Keratinocyte (primary cell): ENCODE measurements at regions not wholly inside any gene's neighbourhood (a gene's known extent, or its start where the extent isn't known, plus 50 kb on each side); places are given as distances from the start of the nearest gene placed in this dataset.

Experiments used
- DNase-seq: peaks from one replicate; pipeline ENCODE4 v3.0.0-alpha.2; 2011; ENCODE audit warnings: low read depth, missing footprints, low spot score
- FAIRE-seq: peaks from 2 replicates; lab custom pipeline; 2011; peaks lifted over from hg19 to GRCh38; lab: Jason Lieb, UNC
- H2AFZ ChIP-seq: 2 replicates; pipeline ENCODE4 v1.6.0; 2012; ENCODE audit warnings: low read length, control low read depth, inconsistent platforms; ENCODE audit not compliant: control insufficient read depth
- H3K27ac ChIP-seq: 2 replicates; pipeline ENCODE4 v1.5.1; 2011; ENCODE audit warnings: low read length; ENCODE audit not compliant: control insufficient read depth, insufficient read depth
- H3K27me3 ChIP-seq: 3 replicates; pipeline ENCODE4 v1.6.0; 2011; ENCODE audit warnings: low read length; ENCODE audit not compliant: control insufficient read depth, insufficient read depth; ENCODE audit errors: extremely low read depth
- H3K36me3 ChIP-seq, 2 experiments: 2 replicates in 1 of 2; 3 replicates in 1 of 2; pipeline ENCODE4 v1.5.1; 2011; ENCODE audit warnings: low read length in 2 of 2, mild to moderate bottlenecking in 1 of 2; ENCODE audit not compliant: control insufficient read depth in 2 of 2, insufficient read depth in 2 of 2; ENCODE audit errors: extremely low read depth in 1 of 2
- H3K4me1 ChIP-seq: 3 replicates; pipeline ENCODE4 v1.5.1; 2011; ENCODE audit warnings: low read length; ENCODE audit not compliant: control insufficient read depth, insufficient read depth; ENCODE audit errors: extremely low read depth
- H3K4me2 ChIP-seq: 3 replicates; pipeline ENCODE4 v1.6.0; 2011; ENCODE audit warnings: low read depth, low read length; ENCODE audit not compliant: control insufficient read depth, insufficient read depth; ENCODE audit errors: extremely low read depth
- H3K4me3 ChIP-seq, 3 experiments: fragments of 200-600 bp in 1 of 3; sonication (generic) in 1 of 3; 2 replicates in 2 of 3; 3 replicates in 1 of 3; pipeline ENCODE4 v1.5.1; 2011 to 2016; ENCODE audit warnings: low read length in 3 of 3, mild to moderate bottlenecking in 3 of 3, control low read depth in 2 of 3, inconsistent platforms in 1 of 3, low read depth in 1 of 3, mixed read lengths in 1 of 3, mixed run types in 1 of 3, moderate library complexity in 1 of 3; ENCODE audit not compliant: control insufficient read depth in 2 of 3, insufficient read depth in 2 of 3; ENCODE audit errors: extremely low read depth in 1 of 3
- H3K79me2 ChIP-seq: 2 replicates; pipeline ENCODE4 v1.6.0; 2012; ENCODE audit warnings: low read length; ENCODE audit not compliant: control insufficient read depth, insufficient read depth
- H3K9ac ChIP-seq: 3 replicates; pipeline ENCODE4 v1.6.0; 2011; ENCODE audit warnings: low read length; ENCODE audit not compliant: control insufficient read depth, insufficient read depth; ENCODE audit errors: extremely low read depth
- H3K9me1 ChIP-seq: 3 replicates; pipeline ENCODE4 v1.6.0; 2011; ENCODE audit warnings: low read length; ENCODE audit not compliant: control insufficient read depth, insufficient read depth; ENCODE audit errors: extremely low read depth
- H3K9me3 ChIP-seq: 2 replicates; pipeline ENCODE4 v1.5.1; 2012; ENCODE audit warnings: low read depth, low read length; ENCODE audit not compliant: control insufficient read depth
- H4K20me1 ChIP-seq: 3 replicates; pipeline ENCODE4 v1.6.0; 2011; ENCODE audit warnings: low read length; ENCODE audit not compliant: control insufficient read depth, insufficient read depth; ENCODE audit errors: extremely low read depth
- EZH2 ChIP-seq: IDR thresholded peaks from one replicate; pipeline ENCODE4 v1.6.1; 2012; ENCODE audit warnings: inconsistent platforms, mild to moderate bottlenecking, low read length, moderate library complexity
- dilution Hi-C: fragments of 300-500 bp; cut with MboI; formaldehyde crosslinking; loops from one replicate; pipeline ENCODE4 v1.7.0; 2020; ENCODE audit warnings: low sequenced_read_pairs; ENCODE audit not compliant: extremely low pct_ligation_motif_present
- TF ChIP-seq, protein P1 (sequence below), 3 experiments: IDR thresholded peaks in 1 of 3; conservative IDR thresholded peaks in 1 of 3; optimal IDR thresholded peaks in 1 of 3; 2 replicates in 2 of 3; 3 replicates in 1 of 3; pipeline versions ENCODE3 to v1.5.1; 2011; ENCODE audit warnings: low read length in 3 of 3, mild to moderate bottlenecking in 3 of 3, moderate library complexity in 2 of 3, control low read depth in 1 of 3, inconsistent platforms in 1 of 3; ENCODE audit not compliant: insufficient read depth in 2 of 3; ENCODE audit errors: extremely low read depth in 1 of 3

- H3K36me3 ChIP-seq, result no peaks in the 10 kb centered on the region
- H3K9me1 ChIP-seq, result no peaks in the 10 kb centered on the region
- H3K4me1 ChIP-seq, result no peaks in the 10 kb centered on the region
- H2AFZ ChIP-seq, result no peak overlapping the region
- no peaks in the 10 kb centered on the region for H3K79me2 ChIP-seq
- H3K27me3 ChIP-seq, result peaks cover 3% of the 10 kb centered on the region
- no peak overlapping the region for H3K9ac ChIP-seq
- H3K27ac ChIP-seq, result no peak overlapping the region
- no peak for DNase-seq
- no peak overlapping the region for H3K4me2 ChIP-seq
- dilution Hi-C loops, result no loop called here
- no peak overlapping the region for H3K4me3 ChIP-seq
- H3K9me3 ChIP-seq, result no peaks in the 10 kb centered on the region
- H4K20me1 ChIP-seq, result no peaks in the 10 kb centered on the region
- no peak for FAIRE-seq
- TF ChIP-seq, protein P1, sequence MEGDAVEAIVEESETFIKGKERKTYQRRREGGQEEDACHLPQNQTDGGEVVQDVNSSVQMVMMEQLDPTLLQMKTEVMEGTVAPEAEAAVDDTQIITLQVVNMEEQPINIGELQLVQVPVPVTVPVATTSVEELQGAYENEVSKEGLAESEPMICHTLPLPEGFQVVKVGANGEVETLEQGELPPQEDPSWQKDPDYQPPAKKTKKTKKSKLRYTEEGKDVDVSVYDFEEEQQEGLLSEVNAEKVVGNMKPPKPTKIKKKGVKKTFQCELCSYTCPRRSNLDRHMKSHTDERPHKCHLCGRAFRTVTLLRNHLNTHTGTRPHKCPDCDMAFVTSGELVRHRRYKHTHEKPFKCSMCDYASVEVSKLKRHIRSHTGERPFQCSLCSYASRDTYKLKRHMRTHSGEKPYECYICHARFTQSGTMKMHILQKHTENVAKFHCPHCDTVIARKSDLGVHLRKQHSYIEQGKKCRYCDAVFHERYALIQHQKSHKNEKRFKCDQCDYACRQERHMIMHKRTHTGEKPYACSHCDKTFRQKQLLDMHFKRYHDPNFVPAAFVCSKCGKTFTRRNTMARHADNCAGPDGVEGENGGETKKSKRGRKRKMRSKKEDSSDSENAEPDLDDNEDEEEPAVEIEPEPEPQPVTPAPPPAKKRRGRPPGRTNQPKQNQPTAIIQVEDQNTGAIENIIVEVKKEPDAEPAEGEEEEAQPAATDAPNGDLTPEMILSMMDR (optimal IDR thresholded peaks at IDR 0.05 in 1 of 3, IDR thresholded peaks at IDR 0.05 in 1 of 3, conservative IDR thresholded peaks at IDR 0.05 in 1 of 3; ENCODE audit: extremely low read depth in 1 of 3, insufficient read depth in 2 of 3, low read length in 3 of 3), result no peak
- TF ChIP-seq EZH2, result no peak
Observed at GRCh38 chr2:15795426-15795825, 144.9 kb upstream of the MYCN start.

- TF ChIP-seq EZH2, result no peak
- TF ChIP-seq, protein P1 (optimal IDR thresholded peaks at IDR 0.05 in 1 of 3, IDR thresholded peaks at IDR 0.05 in 1 of 3, conservative IDR thresholded peaks at IDR 0.05 in 1 of 3; ENCODE audit: extremely low read depth in 1 of 3, insufficient read depth in 2 of 3, low read length in 3 of 3), result no peak
- FAIRE-seq, result no peak
- no peak overlapping the region for H3K4me2 ChIP-seq
- no peak overlapping the region for H3K4me3 ChIP-seq
- H3K9me1 ChIP-seq, result no peaks in the 10 kb centered on the region
- H4K20me1 ChIP-seq, result no peaks in the 10 kb centered on the region
- H3K9ac ChIP-seq, result no peak overlapping the region
- peaks cover 3% of the 10 kb centered on the region for H3K27me3 ChIP-seq
- no peaks in the 10 kb centered on the region for H3K9me3 ChIP-seq
- no peak for DNase-seq
- H3K79me2 ChIP-seq, result no peaks in the 10 kb centered on the region
- H3K36me3 ChIP-seq, result no peaks in the 10 kb centered on the region
- dilution Hi-C loops, result no loop called here
- no peaks in the 10 kb centered on the region for H3K4me1 ChIP-seq
- no peak overlapping the region for H3K27ac ChIP-seq
- no peak overlapping the region for H2AFZ ChIP-seq
Observed at GRCh38 chr2:15796167-15796942, 144.0 kb upstream of the MYCN start.
